ENCODE measurements at regions not wholly inside any gene's neighbourhood (a gene's known extent, or its start where the extent isn't known, plus 50 kb on each side); places are given as distances from the start of the nearest gene placed in this dataset.

GRCh38 chr10:105857268-105858264, 1216.5 kb downstream of the SORCS3 start:
- no peak for DNase-seq (ENCODE audit: extremely low spot score)
- TF ChIP-seq L3MBTL2 (conservative IDR thresholded peaks at IDR 0.05) (no peak), FOXM1 (IDR thresholded peaks at IDR 0.05; ENCODE audit: borderline replicate concordance) (no peak), ARNT (IDR thresholded peaks at IDR 0.05) (no peak), SUZ12 (IDR thresholded peaks at IDR 0.05) (no peak), PKNOX1 (IDR thresholded peaks at IDR 0.05) (no peak), ZNF384 (IDR thresholded peaks at IDR 0.05) (no peak), CTBP1 (IDR thresholded peaks at IDR 0.05; ENCODE audit: borderline replicate concordance) (no peak), BHLHE40 (IDR thresholded peaks at IDR 0.05; ENCODE audit: borderline replicate concordance) (no peak), LEF1 (IDR thresholded peaks at IDR 0.05; ENCODE audit: borderline replicate concordance) (no peak), TARDBP (IDR thresholded peaks at IDR 0.05) (no peak), ELF4 (IDR thresholded peaks at IDR 0.05) (no peak)
- ChIA-PET POLR2A (no interaction called here), CTCF (no interaction called here)

GRCh38 chr10:105855791-105856190, 1214.7 kb downstream of the SORCS3 start:
- DNase-seq (ENCODE audit: extremely low spot score): no peak
- ChIA-PET POLR2A (no interaction called here), CTCF (no interaction called here)
- TF ChIP-seq ELF4 (IDR thresholded peaks at IDR 0.05): no peak
- no peak for TF ChIP-seq CTBP1 (IDR thresholded peaks at IDR 0.05; ENCODE audit: borderline replicate concordance)
- no peak for TF ChIP-seq PKNOX1 (IDR thresholded peaks at IDR 0.05)
- TF ChIP-seq SUZ12 (IDR thresholded peaks at IDR 0.05): no peak
- TF ChIP-seq LEF1 (IDR thresholded peaks at IDR 0.05; ENCODE audit: borderline replicate concordance): no peak
- TF ChIP-seq HDGF (IDR thresholded peaks at IDR 0.05; ENCODE audit: borderline replicate concordance): no peak
- TF ChIP-seq NFRKB (IDR thresholded peaks at IDR 0.05): no peak

- ChIA-PET POLR2A (no interaction called here), CTCF (interaction anchor here (0.7 kb wide), 1 partner anchor 1503 kb away, joined by 3 read pairs; no protein-coding TSS in a partner anchor)
- no peak for DNase-seq (ENCODE audit: extremely low spot score)
- TF ChIP-seq HDGF (IDR thresholded peaks at IDR 0.05; ENCODE audit: borderline replicate concordance) (no peak), NFRKB (IDR thresholded peaks at IDR 0.05) (no peak), ZNF384 (IDR thresholded peaks at IDR 0.05) (no peak), BHLHE40 (IDR thresholded peaks at IDR 0.05; ENCODE audit: borderline replicate concordance) (no peak), LEF1 (IDR thresholded peaks at IDR 0.05; ENCODE audit: borderline replicate concordance) (no peak), ELF4 (IDR thresholded peaks at IDR 0.05) (no peak), FOXA1 (IDR thresholded peaks at IDR 0.05) (no peak), FOXM1 (IDR thresholded peaks at IDR 0.05; ENCODE audit: borderline replicate concordance) (no peak), TARDBP (IDR thresholded peaks at IDR 0.05) (no peak), SP1 (IDR thresholded peaks at IDR 0.05) (no peak), L3MBTL2 (conservative IDR thresholded peaks at IDR 0.05) (no peak), FOXK2 (IDR thresholded peaks at IDR 0.05) (no peak), ARNT (IDR thresholded peaks at IDR 0.05) (no peak), SUZ12 (IDR thresholded peaks at IDR 0.05) (no peak), CTBP1 (IDR thresholded peaks at IDR 0.05; ENCODE audit: borderline replicate concordance) (no peak), PKNOX1 (IDR thresholded peaks at IDR 0.05) (no peak)
These were observed 1203.8 kb downstream of the SORCS3 start for GRCh38 chr10:105844676-105845570.

GRCh38 chr10:105844241-105844640, 1203.2 kb downstream of the SORCS3 start:
- POLR2A ChIA-PET: no interaction called here

More at GRCh38 chr10:105844241-105844640, 1203.2 kb downstream of the SORCS3 start:
- TF ChIP-seq SP1 (IDR thresholded peaks at IDR 0.05) (no peak), PKNOX1 (IDR thresholded peaks at IDR 0.05) (no peak), FOXK2 (IDR thresholded peaks at IDR 0.05) (no peak), NFRKB (IDR thresholded peaks at IDR 0.05) (no peak), ZNF384 (IDR thresholded peaks at IDR 0.05) (no peak), TARDBP (IDR thresholded peaks at IDR 0.05) (no peak), HDGF (IDR thresholded peaks at IDR 0.05; ENCODE audit: borderline replicate concordance) (no peak), LEF1 (IDR thresholded peaks at IDR 0.05; ENCODE audit: borderline replicate concordance) (no peak), BHLHE40 (IDR thresholded peaks at IDR 0.05; ENCODE audit: borderline replicate concordance) (no peak)
- DNase-seq (ENCODE audit: extremely low spot score): no peak
- CTCF ChIA-PET: no interaction called here

Data from HEK293T (cell line).